HUDEP-2 (cell line): ENCODE measurements at regions not wholly inside any gene's neighbourhood (a gene's known extent, or its start where the extent isn't known, plus 50 kb on each side); places are given as distances from the start of the nearest gene placed in this dataset.

ENCODE experiments used
- DNase-seq, 76 experiments: peaks; one replicate each; lab custom pipeline; 2025; ENCODE audit not compliant: unreplicated experiment in 76 of 76; lab: John Stamatoyannopoulos, UW

GRCh38 chr20:9923648-9924047 is 84.8 kb upstream of the PAK5 start:
- no peak for DNase-seq

- no peak for DNase-seq
Measured at GRCh38 chr20:9920866-9921265, 82.0 kb upstream of the PAK5 start.

GRCh38 chr20:9919271-9920014 is 80.6 kb upstream of the PAK5 start:
- no peak for DNase-seq

- no peak for DNase-seq
Measured at GRCh38 chr20:9918348-9918747, 79.5 kb upstream of the PAK5 start.

GRCh38 chr20:9916761-9917160 is 77.9 kb upstream of the PAK5 start:
- DNase-seq: no peak

- peak in 18 of 76 experiments; percentile 1 to 41 (median 10) for DNase-seq
Measured at GRCh38 chr20:9912858-9913434, 74.1 kb upstream of the PAK5 start.

GRCh38 chr20:9912290-9912689 is 73.4 kb upstream of the PAK5 start:
- DNase-seq: no peak

GRCh38 chr20:9911519-9911918 is 72.6 kb upstream of the PAK5 start:
- DNase-seq: no peak

- DNase-seq: no peak
Measured at GRCh38 chr20:9909167-9909566, 70.3 kb upstream of the PAK5 start.

GRCh38 chr20:9903048-9903655 is 64.3 kb upstream of the PAK5 start:
- peak in 2 of 76 experiments; percentile 4 to 6 for DNase-seq

GRCh38 chr20:9889270-9889981 is 50.5 kb upstream of the PAK5 start:
- peak in 2 of 76 experiments; percentile 1 to 10 for DNase-seq
